ENCODE measurements at regions not wholly inside any gene's neighbourhood (a gene's known extent, or its start where the extent isn't known, plus 50 kb on each side); places are given as distances from the start of the nearest gene placed in this dataset.

DNA sequence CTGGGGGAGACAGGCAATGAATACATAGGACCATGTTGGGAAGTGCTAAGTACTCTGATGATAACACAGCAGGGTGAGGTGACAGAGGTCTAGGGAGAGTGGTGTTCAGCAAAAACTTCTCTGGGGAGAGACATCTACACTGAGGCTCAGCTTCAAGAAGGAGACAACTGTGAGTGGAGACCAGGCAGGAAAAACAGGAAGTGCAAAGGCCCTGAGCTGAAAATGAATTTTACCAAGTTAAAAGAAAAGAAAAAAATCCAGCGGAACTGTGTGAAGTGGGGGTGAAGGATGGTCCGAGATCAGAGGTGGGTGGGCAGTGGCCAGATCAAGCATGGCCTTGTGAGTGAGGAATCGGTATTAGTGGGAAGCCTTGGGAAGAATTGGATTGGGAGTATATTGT is 110.1 kb upstream of the CLSTN2 start:
- no peaks in the 10 kb centered on the region for H3K4me1 ChIP-seq
- no peaks in the 10 kb centered on the region for H3K9me3 ChIP-seq
- Mint-ChIP-seq H3K27ac (ENCODE audit: unreplicated experiment) (no peak overlapping the region), H3K36me3 (ENCODE audit: insufficient read depth, unreplicated experiment) (no peaks in the 10 kb centered on the region), H3K4me1 (ENCODE audit: low read depth, unreplicated experiment) (no peaks in the 10 kb centered on the region), H3K9me3 (ENCODE audit: unreplicated experiment) (no peaks in the 10 kb centered on the region), H3K4me3 (ENCODE audit: unreplicated experiment) (no peak overlapping the region), H3K27me3 (ENCODE audit: insufficient read depth, unreplicated experiment) (no peaks in the 10 kb centered on the region)
- TF ChIP-seq, protein P1, sequence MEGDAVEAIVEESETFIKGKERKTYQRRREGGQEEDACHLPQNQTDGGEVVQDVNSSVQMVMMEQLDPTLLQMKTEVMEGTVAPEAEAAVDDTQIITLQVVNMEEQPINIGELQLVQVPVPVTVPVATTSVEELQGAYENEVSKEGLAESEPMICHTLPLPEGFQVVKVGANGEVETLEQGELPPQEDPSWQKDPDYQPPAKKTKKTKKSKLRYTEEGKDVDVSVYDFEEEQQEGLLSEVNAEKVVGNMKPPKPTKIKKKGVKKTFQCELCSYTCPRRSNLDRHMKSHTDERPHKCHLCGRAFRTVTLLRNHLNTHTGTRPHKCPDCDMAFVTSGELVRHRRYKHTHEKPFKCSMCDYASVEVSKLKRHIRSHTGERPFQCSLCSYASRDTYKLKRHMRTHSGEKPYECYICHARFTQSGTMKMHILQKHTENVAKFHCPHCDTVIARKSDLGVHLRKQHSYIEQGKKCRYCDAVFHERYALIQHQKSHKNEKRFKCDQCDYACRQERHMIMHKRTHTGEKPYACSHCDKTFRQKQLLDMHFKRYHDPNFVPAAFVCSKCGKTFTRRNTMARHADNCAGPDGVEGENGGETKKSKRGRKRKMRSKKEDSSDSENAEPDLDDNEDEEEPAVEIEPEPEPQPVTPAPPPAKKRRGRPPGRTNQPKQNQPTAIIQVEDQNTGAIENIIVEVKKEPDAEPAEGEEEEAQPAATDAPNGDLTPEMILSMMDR (IDR thresholded peaks at IDR 0.05; ENCODE audit: insufficient read depth in 1 of 2, low read depth in 1 of 2, low read length in 1 of 2, severe bottlenecking in 1 of 2, unreplicated experiment in 1 of 2) = no peak
- ChIA-PET CTCF (no interaction called here), POLR2A (no interaction called here)
- H3K36me3 ChIP-seq (ENCODE audit: control insufficient read depth, insufficient read depth, low read length) = no peaks in the 10 kb centered on the region
- no peak overlapping the region for H3K4me3 ChIP-seq (ENCODE audit: low read depth, low read length)
- no peak for DNase-seq
- BruUV-seq (replicated peaks) = no TSS peak
- no peaks in the 10 kb centered on the region for H3K27me3 ChIP-seq (replicated peaks; ENCODE audit: control insufficient read depth, insufficient read depth, low read length)
- intact Hi-C loops (cut with micrococcal nuclease; ENCODE audit: unreplicated experiment) = no loop called here

DNA sequence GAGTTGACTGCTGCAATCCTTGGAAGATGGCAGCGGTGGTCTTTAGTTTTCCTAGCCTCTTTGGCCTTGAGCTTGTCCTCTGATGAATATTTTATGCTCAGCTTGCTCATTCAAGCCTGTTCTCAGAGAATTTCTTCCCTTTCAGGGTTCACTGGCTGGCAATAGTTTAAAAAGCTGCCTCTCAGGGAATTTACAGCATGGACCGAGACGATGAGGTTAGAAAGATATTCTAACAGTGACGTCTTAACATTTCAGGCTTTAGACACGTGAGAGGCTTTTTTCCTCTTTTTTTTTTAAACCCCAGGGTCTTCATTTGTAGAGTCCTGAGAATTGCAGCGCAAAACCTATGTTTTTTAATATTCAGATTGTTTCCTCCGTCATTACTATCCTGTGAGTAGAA is 120.3 kb upstream of the CLSTN2 start:
- Histone ChIP-seq H3K36me3 (ENCODE audit: control insufficient read depth, insufficient read depth, low read length) (no peaks in the 10 kb centered on the region), H3K4me1 (peaks cover 29% of the 10 kb centered on the region), H3K9me3 (no peaks in the 10 kb centered on the region), H3K4me3 (ENCODE audit: low read depth, low read length) (no peak overlapping the region), H3K27me3 (replicated peaks; ENCODE audit: control insufficient read depth, insufficient read depth, low read length) (no peaks in the 10 kb centered on the region)
- BruUV-seq (replicated peaks) = no TSS peak
- TF ChIP-seq, protein P1 (IDR thresholded peaks at IDR 0.05; ENCODE audit: insufficient read depth in 1 of 2, low read depth in 1 of 2, low read length in 1 of 2, severe bottlenecking in 1 of 2, unreplicated experiment in 1 of 2) = no peak
- H3K36me3 Mint-ChIP-seq (ENCODE audit: insufficient read depth, unreplicated experiment) = no peaks in the 10 kb centered on the region
- intact Hi-C loops (cut with micrococcal nuclease; ENCODE audit: unreplicated experiment) = no loop called here
- H3K27me3 Mint-ChIP-seq (ENCODE audit: insufficient read depth, unreplicated experiment) = no peaks in the 10 kb centered on the region
- no peak for DNase-seq
- H3K27ac Mint-ChIP-seq (ENCODE audit: unreplicated experiment) = no peak overlapping the region
- peaks cover 15% of the 10 kb centered on the region for H3K4me1 Mint-ChIP-seq (ENCODE audit: low read depth, unreplicated experiment)
- H3K9me3 Mint-ChIP-seq (ENCODE audit: unreplicated experiment) = peaks cover 10% of the 10 kb centered on the region
- H3K4me3 Mint-ChIP-seq (ENCODE audit: unreplicated experiment) = no peak overlapping the region
- ChIA-PET POLR2A (no interaction called here), CTCF (no interaction called here)

DNA sequence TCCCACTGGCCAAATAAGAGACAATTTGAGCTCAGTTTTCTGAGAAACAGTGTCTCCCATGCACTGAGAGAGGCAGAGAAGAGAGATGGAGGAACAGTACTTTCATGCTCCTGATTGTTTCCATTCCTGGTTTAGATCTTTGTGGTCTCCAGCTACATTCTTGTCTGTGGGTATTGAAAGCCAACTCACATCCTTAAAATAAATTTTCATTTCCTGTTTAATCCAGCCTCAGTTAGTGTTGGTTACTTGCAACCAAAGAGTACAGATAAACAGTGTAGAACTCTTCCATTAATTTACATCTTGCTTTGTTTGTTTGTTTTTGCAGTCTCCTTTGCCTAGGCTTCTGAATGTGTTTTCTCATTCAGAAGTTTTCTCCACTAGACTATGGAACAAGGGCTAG is 123.7 kb upstream of the CLSTN2 start:
- Histone ChIP-seq H3K36me3 (ENCODE audit: control insufficient read depth, insufficient read depth, low read length) (no peaks in the 10 kb centered on the region), H3K4me1 (peaks cover 29% of the 10 kb centered on the region), H3K27me3 (replicated peaks; ENCODE audit: control insufficient read depth, insufficient read depth, low read length) (no peaks in the 10 kb centered on the region), H3K4me3 (ENCODE audit: low read depth, low read length) (no peak overlapping the region), H3K9me3 (no peaks in the 10 kb centered on the region)
- Mint-ChIP-seq H3K9me3 (ENCODE audit: unreplicated experiment) (no peaks in the 10 kb centered on the region), H3K27me3 (ENCODE audit: insufficient read depth, unreplicated experiment) (no peaks in the 10 kb centered on the region), H3K4me1 (ENCODE audit: low read depth, unreplicated experiment) (peaks cover 15% of the 10 kb centered on the region), H3K36me3 (ENCODE audit: insufficient read depth, unreplicated experiment) (no peaks in the 10 kb centered on the region), H3K27ac (ENCODE audit: unreplicated experiment) (peak overlapping the region; percentile 60), H3K4me3 (ENCODE audit: unreplicated experiment) (no peak overlapping the region)
- no peak for DNase-seq
- ChIA-PET CTCF (no interaction called here), POLR2A (no interaction called here)
- TF ChIP-seq, protein P1 (IDR thresholded peaks at IDR 0.05; ENCODE audit: insufficient read depth in 1 of 2, low read depth in 1 of 2, low read length in 1 of 2, severe bottlenecking in 1 of 2, unreplicated experiment in 1 of 2) = no peak
- BruUV-seq (replicated peaks) = no TSS peak
- intact Hi-C loops (cut with micrococcal nuclease; ENCODE audit: unreplicated experiment) = no loop called here
